NOMO-1 treated with DMSO at 0.1 percent for 48 hours (cell line): ENCODE measurements at regions not wholly inside any gene's neighbourhood (a gene's known extent, or its start where the extent isn't known, plus 50 kb on each side); places are given as distances from the start of the nearest gene placed in this dataset.
"Not testable (repeated sequence)": the region's sequence is repeated elsewhere in the genome, so short reads cannot be mapped to it uniquely, and the experiment has no call there.

Source experiments
- DNase-seq: peaks from one replicate; lab custom pipeline; 2025; ENCODE audit not compliant: unreplicated experiment; lab: John Stamatoyannopoulos, UW

- DNase-seq: no peak
These were observed 492.8 kb upstream of the FSIP2 start for GRCh38 chr2:185245806-185246205.

- DNase-seq: no peak
These were observed 491.9 kb upstream of the FSIP2 start for GRCh38 chr2:185246717-185247116.

DNA sequence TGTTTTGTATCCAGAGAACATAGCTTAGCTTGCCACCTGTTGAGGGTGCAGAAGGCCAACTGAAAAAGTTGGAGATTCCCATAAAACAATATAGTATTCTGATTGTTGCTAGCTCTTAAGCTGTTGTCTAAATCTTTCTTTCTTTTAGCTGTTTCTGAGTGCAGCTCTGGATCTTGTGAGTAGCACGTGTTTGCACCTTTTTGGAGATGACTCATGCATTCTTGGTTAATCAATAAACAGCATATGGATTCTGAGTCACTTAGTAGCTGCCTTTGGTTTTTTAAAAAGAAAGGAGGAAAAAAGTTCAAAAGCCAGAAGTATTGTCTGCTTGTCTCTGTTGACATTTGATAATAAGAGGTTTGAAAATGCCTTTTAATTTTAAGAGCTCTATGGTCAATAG, 483.0 kb upstream of the FSIP2 start:
- no peak for DNase-seq

DNA sequence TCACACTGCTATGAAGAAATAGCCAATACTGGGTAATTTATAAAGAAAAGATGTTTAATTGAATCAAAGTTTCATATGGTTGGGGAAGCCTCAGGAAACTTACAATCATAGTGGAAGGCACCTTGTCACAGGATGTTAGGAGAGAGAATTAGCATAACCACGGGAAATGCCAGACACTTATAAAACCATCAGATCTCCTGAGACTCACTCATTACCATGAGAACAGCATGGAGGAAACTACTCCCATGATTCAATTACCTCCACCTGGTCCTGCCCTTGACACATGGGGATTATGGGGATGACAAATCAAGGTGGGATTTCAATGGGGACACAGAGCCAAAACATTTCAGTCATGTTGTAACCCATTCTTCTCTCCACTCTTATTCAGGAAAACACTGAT, 472.9 kb upstream of the FSIP2 start:
- no peak for DNase-seq

GRCh38 chr2:185268651-185269050, 470.0 kb upstream of the FSIP2 start:
- DNase-seq: no peak

- no peak for DNase-seq
These were observed 463.7 kb upstream of the FSIP2 start for GRCh38 chr2:185274718-185275484.

DNA sequence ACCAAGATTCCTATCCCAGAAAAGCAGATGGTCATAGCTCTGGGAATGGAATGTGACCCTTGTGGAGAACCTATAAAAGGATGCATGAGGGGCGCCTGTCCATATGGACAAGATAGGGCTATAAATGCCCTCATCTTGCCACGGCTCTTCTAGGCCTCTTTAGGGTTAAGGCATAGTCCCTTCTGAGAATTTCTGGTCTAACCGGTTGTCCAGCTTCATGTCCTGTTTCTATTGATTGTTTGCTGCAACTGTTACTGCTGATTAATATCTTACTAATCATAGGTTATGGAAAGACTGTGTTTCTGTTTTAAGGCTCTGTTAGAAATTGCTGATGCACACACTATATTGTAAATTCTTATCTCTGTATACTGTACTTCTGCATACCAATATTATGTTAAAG, 462.6 kb upstream of the FSIP2 start:
- DNase-seq: not testable (repeated sequence)

DNA sequence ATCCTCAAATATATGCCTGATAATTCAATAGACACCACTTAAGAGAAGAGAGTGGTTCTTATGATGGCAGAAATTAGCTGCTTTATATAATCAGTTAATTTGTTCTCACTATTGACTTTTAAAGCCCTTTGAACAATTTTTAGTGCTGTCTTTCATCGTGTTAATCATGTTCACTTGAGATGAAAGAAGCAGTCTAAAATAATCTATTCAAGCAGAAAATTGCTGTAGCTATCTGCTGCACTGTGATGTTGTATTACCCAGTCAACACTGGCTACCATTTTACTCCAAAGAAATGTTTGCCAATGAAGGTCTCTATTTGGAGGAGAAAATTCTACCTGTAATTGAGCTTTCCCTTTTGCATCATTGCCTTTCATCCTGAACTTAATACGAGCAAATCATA, 459.8 kb upstream of the FSIP2 start:
- no peak for DNase-seq

DNA sequence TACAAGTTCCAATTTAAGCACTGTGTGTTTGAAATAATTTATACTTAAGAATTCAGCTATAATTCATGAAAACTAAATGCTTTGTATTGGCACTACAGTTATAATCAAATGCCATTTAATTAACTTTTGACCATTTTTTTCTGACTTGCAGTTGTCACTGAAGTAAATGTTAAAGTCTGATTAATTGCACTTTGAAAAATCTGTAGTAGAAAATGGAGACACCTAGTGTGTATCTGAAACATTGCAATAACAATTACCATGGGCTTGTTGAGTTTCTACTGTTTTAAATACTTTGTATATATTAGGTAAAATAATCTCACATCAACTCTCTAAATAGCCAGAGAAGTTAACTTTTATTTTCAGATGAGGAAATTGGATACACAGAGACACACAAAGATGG, 458.6 kb upstream of the FSIP2 start:
- no peak for DNase-seq

- DNase-seq: no peak
These were observed 453.9 kb upstream of the FSIP2 start for GRCh38 chr2:185284696-185285095.

DNA sequence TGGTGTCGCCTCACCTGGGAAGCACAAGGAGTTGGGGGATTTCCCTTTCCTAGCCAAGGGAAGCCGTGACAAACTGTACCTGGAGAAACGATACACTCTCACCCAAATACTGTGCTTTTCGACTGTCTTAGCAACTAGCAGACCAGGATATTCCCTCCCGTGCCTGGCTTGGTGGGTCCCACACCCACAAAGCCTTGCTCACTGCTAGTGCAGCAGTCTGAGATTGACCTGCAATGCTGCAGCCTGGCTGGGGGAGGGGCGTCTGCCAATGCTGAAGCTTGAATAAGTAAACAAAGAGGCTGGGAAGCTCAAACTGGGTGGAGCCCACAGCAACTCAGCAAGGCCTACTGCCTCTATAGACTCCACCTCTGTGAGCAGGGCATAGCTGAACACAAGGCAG, 448.6 kb upstream of the FSIP2 start:
- not testable (repeated sequence) for DNase-seq

DNA sequence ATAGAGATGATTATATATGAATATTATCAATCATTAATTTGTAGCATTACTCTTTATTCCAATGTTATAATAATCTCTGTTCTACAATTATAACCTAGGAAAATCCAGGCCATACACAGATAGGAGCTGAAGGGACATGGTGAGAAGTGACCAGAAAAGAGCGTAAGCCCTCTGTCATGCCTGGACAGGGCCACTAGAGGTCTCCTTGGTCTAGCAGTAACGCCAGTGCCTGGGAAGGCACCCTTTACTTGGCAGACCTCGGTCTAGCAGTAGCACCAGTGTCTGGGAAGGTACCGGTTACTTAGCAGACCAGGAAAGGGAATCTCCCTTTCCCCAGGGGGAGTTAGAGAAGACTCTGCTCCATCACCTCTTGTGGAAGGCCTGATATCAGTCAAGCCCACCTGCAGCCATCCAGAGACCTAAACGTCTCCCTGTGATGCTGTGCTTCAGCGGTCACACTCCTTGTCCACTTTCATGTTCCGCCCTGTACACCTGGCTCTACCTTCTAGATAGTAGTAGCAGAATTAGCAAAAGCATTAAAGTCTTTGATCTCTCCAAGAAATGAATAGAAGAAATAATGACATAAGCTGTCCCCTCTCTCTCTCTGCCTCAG, 447.5 kb upstream of the FSIP2 start:
- peak; percentile 15 for DNase-seq

- DNase-seq: no peak
These were observed 438.7 kb upstream of the FSIP2 start for GRCh38 chr2:185299867-185300266.

DNA sequence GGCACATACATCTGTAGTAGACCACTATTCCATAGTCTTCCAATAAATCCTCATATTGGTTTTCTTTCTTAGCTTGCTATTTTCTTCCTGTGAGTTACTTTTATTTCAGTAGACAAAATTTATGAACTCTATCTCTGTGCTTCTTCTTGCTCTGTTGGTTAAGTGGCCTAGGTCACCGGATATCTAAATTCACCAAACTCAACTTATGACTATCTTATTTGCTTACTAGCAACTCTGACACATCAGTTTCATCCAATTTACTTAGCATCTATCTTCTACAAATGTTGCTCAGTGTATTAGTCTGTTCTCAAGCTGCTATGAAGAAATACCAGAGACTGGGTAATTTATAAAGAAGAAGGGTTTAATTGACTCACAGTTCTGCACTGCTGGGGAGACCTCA, 432.5 kb upstream of the FSIP2 start:
- no peak for DNase-seq

- DNase-seq: no peak
These were observed 422.2 kb upstream of the FSIP2 start for GRCh38 chr2:185316383-185316782.

- no peak for DNase-seq
These were observed 420.3 kb upstream of the FSIP2 start for GRCh38 chr2:185318271-185318724.

DNA sequence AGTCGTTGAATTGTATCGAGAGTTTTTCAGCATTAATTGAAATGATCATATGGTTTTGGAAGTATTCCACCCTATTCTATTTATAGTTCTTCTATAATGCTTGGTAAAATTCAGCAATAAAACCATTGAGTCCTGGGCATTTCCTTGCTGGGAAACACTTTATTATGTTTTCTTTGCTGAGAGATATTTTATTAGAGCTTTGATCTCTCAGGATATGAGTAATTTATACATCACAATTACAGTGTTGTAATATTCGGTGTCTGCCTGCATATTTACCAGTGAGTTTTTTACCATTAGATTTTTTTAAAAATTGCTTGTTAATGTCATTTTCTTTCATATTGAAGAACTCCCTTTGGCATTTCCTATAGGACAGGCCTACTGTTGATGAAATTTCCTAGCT, 402.7 kb upstream of the FSIP2 start:
- no peak for DNase-seq

DNA sequence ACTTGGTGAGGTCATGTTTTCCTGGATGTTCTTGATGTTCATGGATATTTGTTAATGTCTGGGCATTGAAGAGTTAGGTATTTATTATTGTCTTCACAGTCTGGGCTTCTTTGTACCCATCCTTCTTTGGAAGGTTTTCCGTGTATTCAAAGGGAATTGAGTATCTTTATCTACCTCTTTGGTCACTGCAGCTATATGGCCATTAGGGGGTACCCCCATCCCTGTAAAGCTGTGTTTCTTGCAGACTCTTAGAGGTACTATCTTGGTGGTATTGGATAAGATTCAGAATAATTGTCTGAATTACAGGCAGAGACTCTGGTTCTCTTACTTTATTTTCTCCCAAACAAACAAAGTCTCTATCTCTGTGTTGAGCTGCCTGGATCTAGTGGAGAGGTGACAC, 401.6 kb upstream of the FSIP2 start:
- no peak for DNase-seq

GRCh38 chr2:185338104-185338503, 400.5 kb upstream of the FSIP2 start:
- no peak for DNase-seq

GRCh38 chr2:185347445-185347844, 391.2 kb upstream of the FSIP2 start:
- no peak for DNase-seq

DNA sequence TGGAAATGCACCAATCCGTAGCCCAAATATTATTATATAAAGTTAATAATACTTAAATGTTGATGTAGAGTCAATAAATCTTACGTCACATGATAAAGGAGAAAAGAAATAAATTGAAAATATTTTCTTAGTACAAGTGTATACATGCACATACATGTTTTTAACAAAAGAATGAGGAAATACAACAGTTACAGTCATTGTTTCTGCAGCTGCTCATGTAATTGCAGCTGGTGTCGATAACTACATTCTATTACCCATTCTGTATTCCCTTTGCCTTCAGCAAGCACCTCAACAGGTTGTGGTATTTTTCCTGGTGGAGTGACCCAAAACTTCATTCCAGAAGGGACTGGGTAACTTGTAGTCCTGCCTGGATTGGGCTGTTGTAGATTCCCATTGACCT, 377.8 kb upstream of the FSIP2 start:
- no peak for DNase-seq

DNA sequence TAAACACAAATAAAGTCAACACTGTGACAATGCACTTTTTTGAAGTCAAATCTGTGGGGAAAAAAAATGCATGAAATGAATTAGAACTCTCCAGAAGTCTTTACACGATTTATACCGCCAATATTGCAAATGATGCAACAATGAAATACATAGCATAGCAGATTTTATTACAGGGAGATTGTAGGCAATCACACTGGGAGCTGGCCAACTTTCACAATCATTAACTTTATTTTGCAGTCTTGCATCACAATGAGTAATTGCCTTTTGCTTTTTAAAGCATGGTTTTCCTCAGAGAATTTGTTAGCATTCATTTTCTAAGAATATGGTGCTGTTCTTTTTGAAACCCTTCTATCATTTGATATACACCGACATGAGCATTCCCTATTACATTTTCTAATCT, 366.4 kb upstream of the FSIP2 start:
- DNase-seq: no peak

DNA sequence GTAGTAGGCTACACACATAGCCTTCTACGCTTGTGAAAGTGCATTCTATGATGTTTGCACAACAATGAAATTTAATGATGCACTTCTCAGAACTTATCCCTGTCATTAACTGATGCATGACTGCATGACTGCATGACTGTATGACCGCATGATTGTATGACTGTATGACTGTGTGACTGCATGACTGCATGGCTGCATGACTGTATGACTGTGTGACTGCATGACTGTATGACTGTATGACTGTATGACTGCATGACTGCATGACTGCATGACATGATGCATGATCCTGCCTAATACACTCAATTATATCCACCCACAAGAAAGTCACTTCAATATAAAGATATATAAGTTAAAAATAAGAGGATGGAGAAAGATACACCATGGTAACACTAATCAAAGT, 365.4 kb upstream of the FSIP2 start:
- no peak for DNase-seq
